HCT116 (cell line): ENCODE measurements at regions not wholly inside any gene's neighbourhood (a gene's known extent, or its start where the extent isn't known, plus 50 kb on each side); places are given as distances from the start of the nearest gene placed in this dataset.

ENCODE experiments used
- POLR2AphosphoS5 ChIP-seq: IDR thresholded peaks from 2 replicates; pipeline ENCODE4 v1.6.1; 2011; ENCODE audit warnings: mild to moderate bottlenecking, low read depth, low read length, moderate library complexity
- TF ChIP-seq, protein P1 (sequence below), 3 experiments: fragments of 200-600 bp in 1 of 3; sonication (generic) in 1 of 3; IDR thresholded peaks in 2 of 3; conservative IDR thresholded peaks in 1 of 3; 2 replicates each; pipeline ENCODE4 v1.5.1; 2012 to 2017; ENCODE audit warnings: low read depth in 2 of 3, low read length in 2 of 3, antibody characterized with exemption in 1 of 3, borderline replicate concordance in 1 of 3, control low read depth in 1 of 3, mild to moderate bottlenecking in 1 of 3, mixed read lengths in 1 of 3, mixed run types in 1 of 3, moderate library complexity in 1 of 3; ENCODE audit not compliant: insufficient read depth in 1 of 3

DNA sequence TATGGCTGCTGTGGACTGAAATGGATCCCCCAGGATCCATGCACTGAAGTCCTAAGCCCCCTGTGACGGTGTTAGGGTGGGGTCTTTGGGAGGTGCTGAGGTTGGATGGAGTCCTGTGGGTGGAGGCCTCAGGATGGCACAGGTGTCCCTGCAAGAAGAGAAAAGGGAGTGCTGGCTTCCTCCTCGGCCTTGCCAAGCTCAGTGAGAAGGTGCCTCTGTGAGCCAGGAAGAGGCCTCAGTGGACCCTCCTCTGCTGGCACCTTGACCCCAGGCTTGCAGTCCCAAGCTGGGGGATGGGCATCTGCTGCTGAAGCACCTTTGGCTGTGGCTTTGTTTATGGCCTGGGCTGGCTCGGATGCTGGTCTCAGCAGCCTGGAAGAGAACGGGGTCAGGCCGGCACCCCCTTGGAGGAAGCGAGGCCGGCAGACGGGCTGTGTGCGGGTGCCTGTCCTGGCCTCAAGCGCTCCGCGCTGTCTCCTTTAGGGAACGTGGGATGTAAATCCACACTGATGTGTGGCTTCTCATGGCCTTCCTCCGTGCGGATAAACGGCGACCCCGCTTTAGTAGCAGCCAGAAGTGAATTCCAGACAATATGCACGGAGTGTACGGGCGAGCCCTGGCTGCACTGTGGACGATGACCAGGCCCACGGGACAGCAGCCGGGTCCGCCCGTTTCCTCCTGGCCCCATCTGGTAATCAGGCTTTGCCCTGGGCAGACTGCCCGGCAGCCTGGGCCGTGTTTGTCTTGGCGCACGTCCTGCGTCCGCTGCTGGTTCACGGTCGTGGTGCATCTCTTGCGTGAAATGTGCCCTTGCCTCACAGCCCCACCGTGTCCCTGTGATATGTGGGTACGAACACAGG, 182.6 kb downstream of the ERMARD start:
- TF ChIP-seq POLR2AphosphoS5 = no peak
- TF ChIP-seq, protein P1, sequence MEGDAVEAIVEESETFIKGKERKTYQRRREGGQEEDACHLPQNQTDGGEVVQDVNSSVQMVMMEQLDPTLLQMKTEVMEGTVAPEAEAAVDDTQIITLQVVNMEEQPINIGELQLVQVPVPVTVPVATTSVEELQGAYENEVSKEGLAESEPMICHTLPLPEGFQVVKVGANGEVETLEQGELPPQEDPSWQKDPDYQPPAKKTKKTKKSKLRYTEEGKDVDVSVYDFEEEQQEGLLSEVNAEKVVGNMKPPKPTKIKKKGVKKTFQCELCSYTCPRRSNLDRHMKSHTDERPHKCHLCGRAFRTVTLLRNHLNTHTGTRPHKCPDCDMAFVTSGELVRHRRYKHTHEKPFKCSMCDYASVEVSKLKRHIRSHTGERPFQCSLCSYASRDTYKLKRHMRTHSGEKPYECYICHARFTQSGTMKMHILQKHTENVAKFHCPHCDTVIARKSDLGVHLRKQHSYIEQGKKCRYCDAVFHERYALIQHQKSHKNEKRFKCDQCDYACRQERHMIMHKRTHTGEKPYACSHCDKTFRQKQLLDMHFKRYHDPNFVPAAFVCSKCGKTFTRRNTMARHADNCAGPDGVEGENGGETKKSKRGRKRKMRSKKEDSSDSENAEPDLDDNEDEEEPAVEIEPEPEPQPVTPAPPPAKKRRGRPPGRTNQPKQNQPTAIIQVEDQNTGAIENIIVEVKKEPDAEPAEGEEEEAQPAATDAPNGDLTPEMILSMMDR (IDR thresholded peaks at IDR 0.05 in 2 of 3, conservative IDR thresholded peaks at IDR 0.05 in 1 of 3; ENCODE audit: borderline replicate concordance in 1 of 3, insufficient read depth in 1 of 3, low read depth in 2 of 3, low read length in 2 of 3) = no peak
